Activated T-cell treated with anti-CD3 and anti-CD28 coated beads for 1 hour (primary cell): ENCODE measurements at regions not wholly inside any gene's neighbourhood (a gene's known extent, or its start where the extent isn't known, plus 50 kb on each side); places are given as distances from the start of the nearest gene placed in this dataset.

Experiments
- DNase-seq: peaks from one replicate; pipeline ENCODE4 v3.0.0-alpha.2; 2020; ENCODE audit warnings: low read depth

GRCh38 chr6:87803791-87804190, 101.8 kb upstream of the AKIRIN2 start:
- no peak for DNase-seq

- no peak for DNase-seq
Measured at GRCh38 chr6:87799651-87800050, 97.6 kb upstream of the AKIRIN2 start.

GRCh38 chr6:87798393-87799278, 96.6 kb upstream of the AKIRIN2 start:
- DNase-seq: no peak

DNA sequence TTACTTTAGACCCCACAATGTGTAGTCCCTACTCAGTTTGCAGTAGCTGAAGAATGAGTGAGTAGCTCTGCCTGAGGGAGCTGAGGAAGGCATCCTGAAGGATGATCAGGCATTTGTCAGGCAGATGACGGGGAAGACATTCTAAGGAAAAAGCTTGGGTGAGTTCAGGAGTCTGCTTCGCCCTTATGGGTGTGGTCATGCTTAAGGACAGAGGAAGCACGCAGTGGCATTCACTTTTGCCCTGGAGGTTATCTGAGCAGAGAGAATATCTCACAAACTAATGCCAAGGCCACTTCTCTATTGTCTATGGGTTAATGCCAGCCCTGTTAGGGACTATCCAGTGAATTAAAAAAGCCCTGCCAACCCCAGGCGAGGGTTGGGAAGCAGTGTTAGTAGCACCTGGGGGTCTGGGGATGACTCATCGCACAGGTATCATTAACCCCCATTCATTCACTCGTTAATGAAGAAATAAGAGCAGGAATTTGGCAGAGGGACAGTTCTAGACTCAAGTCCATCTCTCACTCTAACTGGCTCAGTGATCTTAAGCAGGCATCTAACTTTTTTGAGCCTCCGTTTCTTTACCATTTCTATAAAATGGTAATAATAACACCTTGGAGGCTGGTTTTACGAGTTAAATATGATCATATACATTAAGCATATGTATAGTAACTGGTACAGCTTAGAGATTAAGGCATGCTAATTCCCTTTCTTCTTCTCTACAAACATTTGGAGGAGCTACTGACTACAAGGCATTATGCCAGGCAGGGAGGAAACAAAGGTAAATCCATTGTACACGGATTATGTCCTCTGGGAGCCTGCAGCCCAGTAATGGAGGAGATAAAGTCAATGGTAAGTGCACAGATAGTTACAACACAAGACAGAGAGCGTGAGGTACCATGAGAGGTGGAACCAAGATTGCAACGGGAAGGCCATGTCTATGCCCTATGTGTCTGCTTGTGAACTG, 93.2 kb upstream of the AKIRIN2 start:
- no peak for DNase-seq

- DNase-seq: no peak
Measured at GRCh38 chr6:87793315-87793714, 91.3 kb upstream of the AKIRIN2 start.

GRCh38 chr6:87791982-87792381, 89.9 kb upstream of the AKIRIN2 start:
- no peak for DNase-seq

DNA sequence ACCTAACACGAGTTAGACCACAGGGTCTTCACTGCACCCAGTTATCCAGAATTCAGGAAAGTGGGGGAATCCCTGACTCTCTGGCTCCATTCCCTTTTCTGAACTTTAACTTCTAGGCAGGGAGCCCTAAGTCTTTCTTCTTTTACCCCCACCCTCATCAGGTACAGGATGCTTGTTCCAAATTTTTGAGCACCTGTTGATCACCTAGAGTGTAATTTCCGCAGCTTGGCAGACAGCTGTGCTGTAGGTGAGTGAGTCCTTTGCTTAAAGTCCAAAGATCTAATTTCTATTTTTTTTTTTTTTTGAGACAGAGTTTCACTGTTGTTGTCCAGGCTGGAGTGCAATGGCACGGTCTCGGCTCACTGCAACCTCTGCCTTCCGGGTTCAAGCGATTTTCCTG, 89.5 kb upstream of the AKIRIN2 start:
- DNase-seq: no peak

- DNase-seq: no peak
Measured at GRCh38 chr6:87791029-87791428, 89.0 kb upstream of the AKIRIN2 start.

DNA sequence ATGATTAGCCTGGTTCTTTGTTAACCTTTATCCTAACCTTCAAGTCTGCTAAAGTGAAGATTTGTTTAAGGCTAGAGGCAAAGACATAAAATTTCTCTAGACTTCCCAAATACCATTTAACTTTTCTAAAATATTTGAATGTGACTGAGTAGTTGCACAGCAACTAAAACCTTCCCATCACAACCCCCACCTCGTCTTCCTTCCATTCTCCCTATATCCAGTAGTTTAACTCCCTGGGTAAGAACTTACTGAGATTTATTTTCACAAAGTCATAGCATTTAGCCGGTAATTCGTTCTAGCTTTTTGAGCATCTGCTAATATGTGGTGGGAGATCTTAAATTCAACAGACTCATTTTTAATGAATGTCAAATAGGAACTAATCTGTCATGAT, 87.9 kb upstream of the AKIRIN2 start:
- no peak for DNase-seq

- no peak for DNase-seq
Measured at GRCh38 chr6:87789198-87789899, 87.3 kb upstream of the AKIRIN2 start.

GRCh38 chr6:87788141-87788540, 86.1 kb upstream of the AKIRIN2 start:
- DNase-seq: no peak

GRCh38 chr6:87785229-87785862, 83.3 kb upstream of the AKIRIN2 start:
- no peak for DNase-seq

DNA sequence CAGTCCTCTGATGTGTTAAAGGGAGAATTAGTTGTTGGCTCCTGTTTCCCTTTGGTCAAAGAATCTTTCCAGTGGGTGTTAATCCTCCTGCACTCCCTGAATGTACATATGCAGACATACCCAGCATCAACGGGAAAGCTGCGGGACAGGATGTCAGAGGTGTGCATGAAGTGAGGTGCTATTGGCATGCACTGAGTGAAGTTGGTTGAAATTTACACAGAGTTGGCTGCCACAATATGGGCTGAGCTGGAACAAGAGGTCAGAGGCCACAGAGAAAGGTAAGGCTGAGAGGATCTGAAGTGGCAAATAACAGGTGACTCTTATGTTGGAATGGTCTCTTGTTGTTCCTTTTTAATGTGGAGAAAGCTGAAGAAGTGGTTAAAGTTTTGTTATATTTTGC, 82.7 kb upstream of the AKIRIN2 start:
- no peak for DNase-seq

DNA sequence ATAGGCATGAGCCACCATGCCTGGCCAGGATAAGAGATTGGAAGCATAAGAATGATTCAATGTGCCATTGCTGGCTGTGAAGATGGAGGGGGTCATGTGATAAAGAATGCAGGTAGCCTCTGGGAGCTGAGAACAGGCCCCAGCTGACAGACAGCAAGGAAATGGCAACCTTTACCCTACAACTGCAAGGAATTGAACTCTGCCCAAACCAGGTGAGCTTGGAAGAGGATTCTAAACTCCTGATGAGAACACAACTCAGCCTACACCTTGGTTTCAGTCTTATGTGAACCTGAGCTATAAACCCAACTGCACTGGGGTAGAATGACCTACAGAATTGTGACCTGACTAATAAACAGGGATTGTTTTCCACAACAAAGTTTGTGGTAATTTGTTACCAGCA, 82.0 kb upstream of the AKIRIN2 start:
- DNase-seq: no peak

GRCh38 chr6:87779542-87779941, 77.5 kb upstream of the AKIRIN2 start:
- no peak for DNase-seq

GRCh38 chr6:87772597-87773530, 70.8 kb upstream of the AKIRIN2 start:
- DNase-seq: no peak

DNA sequence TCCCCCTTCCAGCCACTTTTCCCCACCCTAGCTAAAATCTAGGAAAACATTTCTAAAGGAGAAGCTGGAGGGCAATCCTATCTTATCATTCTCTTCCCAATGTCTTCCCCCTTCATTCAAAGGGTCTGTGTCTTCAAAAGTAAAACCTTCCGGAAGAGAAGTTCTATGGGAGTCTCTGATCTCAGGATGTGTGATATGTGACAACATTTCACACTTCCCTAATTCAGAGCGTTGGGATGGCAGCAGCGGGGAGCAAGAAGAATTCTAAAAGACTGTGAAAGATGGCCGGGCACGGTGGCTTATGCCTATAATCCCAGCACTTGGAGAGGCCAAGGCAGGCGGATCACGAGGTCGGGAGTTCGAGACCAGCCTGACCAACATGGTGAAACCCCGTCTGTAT, 65.4 kb upstream of the AKIRIN2 start:
- no peak for DNase-seq

GRCh38 chr6:87766211-87766610, 64.2 kb upstream of the AKIRIN2 start:
- no peak for DNase-seq

DNA sequence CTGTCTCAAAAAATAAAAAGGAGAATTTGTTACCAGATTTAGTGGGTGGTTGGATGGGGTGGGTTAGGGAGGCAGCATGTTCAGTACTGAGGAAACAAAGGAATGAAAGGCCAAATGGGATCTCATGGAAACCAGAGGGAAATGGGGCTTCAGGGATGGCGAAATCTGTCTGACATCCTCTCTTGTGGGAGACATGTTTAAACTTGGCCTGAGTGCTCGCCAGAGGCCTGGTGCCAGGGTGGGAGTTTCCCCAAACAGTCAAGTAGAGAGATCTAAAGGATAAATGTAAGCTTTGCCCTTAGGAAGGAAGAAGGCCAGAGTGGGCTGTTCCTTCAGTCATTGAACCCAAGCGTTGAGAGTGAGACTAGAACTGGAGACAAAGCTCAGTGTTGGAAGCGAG, 61.9 kb upstream of the AKIRIN2 start:
- no peak for DNase-seq

GRCh38 chr6:87763276-87763675, 61.2 kb upstream of the AKIRIN2 start:
- no peak for DNase-seq

GRCh38 chr6:87762116-87762515, 60.1 kb upstream of the AKIRIN2 start:
- no peak for DNase-seq
